ENCODE measurements at regions not wholly inside any gene's neighbourhood (a gene's known extent, or its start where the extent isn't known, plus 50 kb on each side); places are given as distances from the start of the nearest gene placed in this dataset.

DNA sequence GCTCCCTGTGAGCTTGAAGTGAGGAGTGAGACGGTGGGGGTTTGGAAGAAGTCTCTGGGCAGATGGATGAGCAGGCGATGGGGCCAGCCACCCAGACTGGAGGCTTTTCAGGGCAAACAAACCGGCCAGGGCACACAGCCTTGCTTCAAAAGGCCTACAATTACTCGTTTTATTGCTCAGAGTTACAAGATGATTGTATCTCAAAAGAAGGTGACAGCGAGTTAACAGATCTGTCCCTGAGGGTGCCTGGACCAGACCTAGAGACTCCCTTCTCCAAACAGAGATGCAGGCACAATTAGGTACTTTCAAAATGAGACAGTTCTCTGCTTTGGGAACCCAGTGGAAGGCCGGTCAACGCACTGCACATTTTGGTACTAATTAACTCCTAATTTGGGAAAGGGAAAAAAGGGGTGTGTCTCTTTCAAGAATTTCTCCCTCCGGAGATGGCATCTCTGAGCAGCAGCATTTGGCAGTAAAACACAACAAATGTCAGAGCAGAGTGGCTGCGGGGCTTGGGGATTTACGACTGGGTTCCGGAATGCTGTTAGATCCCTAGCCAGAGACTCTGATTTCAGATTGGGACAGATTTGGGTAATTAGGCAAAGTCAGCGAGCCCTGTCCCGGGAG, 226.7 kb downstream of the TTC32 start:
- POLR2A ChIA-PET: no interaction called here
- no peak overlapping the region for H3K27ac Mint-ChIP-seq (ENCODE audit: low read depth, unreplicated experiment)
- no peaks in the 10 kb centered on the region for H3K36me3 Mint-ChIP-seq (ENCODE audit: insufficient read depth, unreplicated experiment)
- H3K4me3 Mint-ChIP-seq (ENCODE audit: unreplicated experiment): no peak overlapping the region
- DNase-seq (ENCODE audit: unreplicated experiment): no peak
- CTCF ChIA-PET: interaction anchor here (0.6 to 1.8 kb wide), 2 partner anchors 306 to 1165 kb away, joined by 3 to 7 read pairs; no protein-coding TSS in a partner anchor
- no TSS peak for BruUV-seq (replicated peaks)
- no peaks in the 10 kb centered on the region for H3K27me3 Mint-ChIP-seq (ENCODE audit: insufficient read depth, unreplicated experiment)
- intact Hi-C loops (cut with micrococcal nuclease): no loop called here
- no peaks in the 10 kb centered on the region for H3K4me1 Mint-ChIP-seq (ENCODE audit: insufficient read depth, unreplicated experiment)
- H3K9me3 Mint-ChIP-seq (ENCODE audit: unreplicated experiment): no peaks in the 10 kb centered on the region
- TF ChIP-seq, protein P1, sequence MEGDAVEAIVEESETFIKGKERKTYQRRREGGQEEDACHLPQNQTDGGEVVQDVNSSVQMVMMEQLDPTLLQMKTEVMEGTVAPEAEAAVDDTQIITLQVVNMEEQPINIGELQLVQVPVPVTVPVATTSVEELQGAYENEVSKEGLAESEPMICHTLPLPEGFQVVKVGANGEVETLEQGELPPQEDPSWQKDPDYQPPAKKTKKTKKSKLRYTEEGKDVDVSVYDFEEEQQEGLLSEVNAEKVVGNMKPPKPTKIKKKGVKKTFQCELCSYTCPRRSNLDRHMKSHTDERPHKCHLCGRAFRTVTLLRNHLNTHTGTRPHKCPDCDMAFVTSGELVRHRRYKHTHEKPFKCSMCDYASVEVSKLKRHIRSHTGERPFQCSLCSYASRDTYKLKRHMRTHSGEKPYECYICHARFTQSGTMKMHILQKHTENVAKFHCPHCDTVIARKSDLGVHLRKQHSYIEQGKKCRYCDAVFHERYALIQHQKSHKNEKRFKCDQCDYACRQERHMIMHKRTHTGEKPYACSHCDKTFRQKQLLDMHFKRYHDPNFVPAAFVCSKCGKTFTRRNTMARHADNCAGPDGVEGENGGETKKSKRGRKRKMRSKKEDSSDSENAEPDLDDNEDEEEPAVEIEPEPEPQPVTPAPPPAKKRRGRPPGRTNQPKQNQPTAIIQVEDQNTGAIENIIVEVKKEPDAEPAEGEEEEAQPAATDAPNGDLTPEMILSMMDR (IDR thresholded peaks at IDR 0.05; ENCODE audit: unreplicated experiment): no peak

DNA sequence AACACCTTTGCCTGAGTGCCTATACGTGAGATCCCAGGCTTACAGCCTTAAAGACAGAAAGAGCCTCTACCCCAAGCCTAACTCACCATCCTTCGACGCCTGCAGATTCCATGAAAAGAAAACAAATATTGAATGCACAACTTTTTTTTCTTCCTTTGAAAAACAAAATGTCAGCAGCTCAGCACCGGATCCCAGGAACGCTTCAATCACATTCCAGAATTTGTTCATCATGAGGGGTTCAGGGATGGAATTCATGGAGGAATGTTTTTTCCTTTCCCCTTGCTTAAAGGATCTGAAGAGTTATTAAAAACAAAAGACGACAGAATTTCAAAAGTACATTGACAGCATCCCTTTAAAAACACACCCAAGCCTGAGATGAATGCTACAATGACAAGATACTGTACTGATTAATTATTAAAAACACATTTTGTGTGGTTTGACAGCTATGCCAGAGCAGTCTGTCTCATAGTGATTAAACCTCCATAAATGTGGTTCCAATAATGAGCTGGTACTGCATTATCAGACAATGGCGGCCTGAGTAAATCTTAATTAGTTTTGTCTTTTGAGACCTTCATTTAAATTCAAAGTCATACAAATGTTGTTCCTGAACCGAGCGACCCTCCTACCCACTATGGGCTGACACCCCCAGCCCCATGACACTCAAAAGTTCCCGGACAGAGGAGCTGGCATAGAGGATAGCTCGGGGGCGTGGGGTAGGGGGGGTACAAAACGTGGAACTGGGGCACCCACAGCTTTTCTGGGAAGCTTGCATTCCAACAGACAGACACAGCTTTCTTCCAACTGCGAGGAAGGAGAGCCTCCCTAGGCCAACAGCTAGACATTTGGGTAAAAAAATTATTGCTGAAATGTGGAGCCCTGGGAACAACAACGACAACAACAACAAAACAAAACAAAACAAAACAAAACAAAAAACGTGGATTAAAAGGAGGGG, 227.5 kb downstream of the TTC32 start:
- Mint-ChIP-seq H3K27me3 (ENCODE audit: insufficient read depth, unreplicated experiment) (no peaks in the 10 kb centered on the region), H3K9me3 (ENCODE audit: unreplicated experiment) (no peaks in the 10 kb centered on the region), H3K36me3 (ENCODE audit: insufficient read depth, unreplicated experiment) (no peaks in the 10 kb centered on the region), H3K4me1 (ENCODE audit: insufficient read depth, unreplicated experiment) (no peaks in the 10 kb centered on the region), H3K4me3 (ENCODE audit: unreplicated experiment) (no peak overlapping the region), H3K27ac (ENCODE audit: low read depth, unreplicated experiment) (no peak overlapping the region)
- ChIA-PET CTCF (interaction anchor here (0.5 to 1.8 kb wide), 8 partner anchors 12 to 1282 kb away, joined by 3 to 7 read pairs (median 3); no protein-coding TSS in a partner anchor), POLR2A (interaction anchor here (0.7 kb wide), 1 partner anchor 33 kb away, joined by 3 read pairs; no protein-coding TSS in a partner anchor)
- intact Hi-C loops (cut with micrococcal nuclease): no loop called here
- BruUV-seq (replicated peaks): no TSS peak
- no peak for DNase-seq (ENCODE audit: unreplicated experiment)
- TF ChIP-seq, protein P1 (IDR thresholded peaks at IDR 0.05; ENCODE audit: unreplicated experiment): no peak

DNA sequence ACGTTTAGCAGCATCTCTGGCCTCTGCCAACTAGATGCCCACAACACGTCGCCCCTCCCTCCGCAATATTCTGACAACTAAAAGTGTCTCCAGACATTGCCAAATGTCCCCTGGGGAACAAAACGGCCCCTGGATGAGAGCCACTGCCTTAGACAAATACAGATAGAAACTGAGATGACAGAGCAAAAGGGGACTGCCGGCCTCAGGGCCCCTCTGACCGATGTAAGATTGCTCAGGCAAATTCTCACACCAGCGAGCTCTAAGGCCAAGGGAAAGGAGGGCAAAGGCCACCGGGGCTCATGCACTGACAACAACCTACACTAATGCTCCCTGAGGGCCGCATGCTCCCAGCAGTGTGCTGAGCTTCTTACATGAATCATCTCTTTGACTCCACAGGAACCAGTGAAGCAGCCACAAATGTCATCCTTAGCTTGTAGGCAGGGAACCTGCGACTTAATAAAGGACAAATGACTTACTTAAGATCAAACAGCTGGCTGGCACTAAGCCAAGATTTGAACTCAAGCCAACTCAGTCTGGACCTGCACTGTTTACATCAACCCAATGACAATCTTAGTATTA, 228.5 kb downstream of the TTC32 start:
- no peaks in the 10 kb centered on the region for H3K9me3 Mint-ChIP-seq (ENCODE audit: unreplicated experiment)
- ChIA-PET CTCF (interaction anchor here (0.6 to 1.8 kb wide), 5 partner anchors 13 to 434 kb away, joined by 3 to 7 read pairs (median 3); no protein-coding TSS in a partner anchor), POLR2A (interaction anchor here (0.7 kb wide), 1 partner anchor 32 kb away, joined by 3 read pairs; no protein-coding TSS in a partner anchor)
- peak; percentile 20 for DNase-seq (ENCODE audit: unreplicated experiment)
- no TSS peak for BruUV-seq (replicated peaks)
- no peaks in the 10 kb centered on the region for H3K27me3 Mint-ChIP-seq (ENCODE audit: insufficient read depth, unreplicated experiment)
- TF ChIP-seq, protein P1 (IDR thresholded peaks at IDR 0.05; ENCODE audit: unreplicated experiment): no peak
- no peak overlapping the region for H3K27ac Mint-ChIP-seq (ENCODE audit: low read depth, unreplicated experiment)
- H3K36me3 Mint-ChIP-seq (ENCODE audit: insufficient read depth, unreplicated experiment): no peaks in the 10 kb centered on the region
- no peaks in the 10 kb centered on the region for H3K4me1 Mint-ChIP-seq (ENCODE audit: insufficient read depth, unreplicated experiment)
- intact Hi-C loops (cut with micrococcal nuclease): no loop called here
- H3K4me3 Mint-ChIP-seq (ENCODE audit: unreplicated experiment): no peak overlapping the region

DNA sequence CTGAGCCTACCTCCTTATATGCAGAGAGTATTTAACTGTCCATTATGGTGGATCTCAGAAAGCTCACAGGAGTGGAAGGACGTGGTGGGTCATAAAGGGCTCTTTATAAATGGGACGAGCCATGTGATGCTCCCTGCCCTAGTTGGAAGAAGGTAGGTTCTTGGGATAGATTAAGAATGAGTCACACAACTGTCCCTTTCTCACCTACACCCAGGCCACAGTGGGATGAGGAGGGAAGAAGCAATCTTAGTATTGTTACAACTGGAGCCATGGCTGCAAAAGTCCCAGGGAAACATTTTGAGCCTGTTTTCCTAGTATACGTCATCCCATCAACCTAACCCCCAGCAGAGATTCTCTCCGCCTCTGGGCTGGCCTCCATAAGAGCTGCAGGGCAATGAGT, 229.9 kb downstream of the TTC32 start:
- no peak overlapping the region for H3K4me3 Mint-ChIP-seq (ENCODE audit: unreplicated experiment)
- POLR2A ChIA-PET: no interaction called here
- no peaks in the 10 kb centered on the region for H3K9me3 Mint-ChIP-seq (ENCODE audit: unreplicated experiment)

More for the DNA sequence above, 229.9 kb downstream of the TTC32 start:
- CTCF ChIA-PET: interaction anchor here (0.6 to 8.8 kb wide), 2 partner anchors 302 to 306 kb away, joined by 4 to 62 read pairs; no protein-coding TSS in a partner anchor
- intact Hi-C loops (cut with micrococcal nuclease): no loop called here
- Mint-ChIP-seq H3K27ac (ENCODE audit: low read depth, unreplicated experiment) (no peak overlapping the region), H3K4me1 (ENCODE audit: insufficient read depth, unreplicated experiment) (no peaks in the 10 kb centered on the region), H3K27me3 (ENCODE audit: insufficient read depth, unreplicated experiment) (no peaks in the 10 kb centered on the region), H3K36me3 (ENCODE audit: insufficient read depth, unreplicated experiment) (no peaks in the 10 kb centered on the region)
- no TSS peak for BruUV-seq (replicated peaks)
- TF ChIP-seq, protein P1 (IDR thresholded peaks at IDR 0.05; ENCODE audit: unreplicated experiment): no peak
- no peak for DNase-seq (ENCODE audit: unreplicated experiment)
